Fibroblast of villous mesenchyme (primary cell): ENCODE measurements at regions not wholly inside any gene's neighbourhood (a gene's known extent, or its start where the extent isn't known, plus 50 kb on each side); places are given as distances from the start of the nearest gene placed in this dataset.

Experiments
- DNase-seq: peaks from one replicate; pipeline ENCODE4 v3.0.0-alpha.2; 2010; ENCODE audit warnings: low read depth
- H3K4me3 ChIP-seq: 2 replicates; pipeline ENCODE4 v1.5.1; 2011; ENCODE audit warnings: low read depth, mild to moderate bottlenecking, low read length
- CTCF ChIP-seq: IDR thresholded peaks from 2 replicates; pipeline ENCODE4 v1.5.1; 2012; ENCODE audit warnings: low read depth, mild to moderate bottlenecking, low read length; ENCODE audit not compliant: insufficient read depth

GRCh38 chr5:135176991-135177390 lies 143.0 kb upstream of the PITX1 start:
- H3K4me3 ChIP-seq, result no peak overlapping the region
- TF ChIP-seq CTCF, result no peak
- DNase-seq, result no peak

DNA sequence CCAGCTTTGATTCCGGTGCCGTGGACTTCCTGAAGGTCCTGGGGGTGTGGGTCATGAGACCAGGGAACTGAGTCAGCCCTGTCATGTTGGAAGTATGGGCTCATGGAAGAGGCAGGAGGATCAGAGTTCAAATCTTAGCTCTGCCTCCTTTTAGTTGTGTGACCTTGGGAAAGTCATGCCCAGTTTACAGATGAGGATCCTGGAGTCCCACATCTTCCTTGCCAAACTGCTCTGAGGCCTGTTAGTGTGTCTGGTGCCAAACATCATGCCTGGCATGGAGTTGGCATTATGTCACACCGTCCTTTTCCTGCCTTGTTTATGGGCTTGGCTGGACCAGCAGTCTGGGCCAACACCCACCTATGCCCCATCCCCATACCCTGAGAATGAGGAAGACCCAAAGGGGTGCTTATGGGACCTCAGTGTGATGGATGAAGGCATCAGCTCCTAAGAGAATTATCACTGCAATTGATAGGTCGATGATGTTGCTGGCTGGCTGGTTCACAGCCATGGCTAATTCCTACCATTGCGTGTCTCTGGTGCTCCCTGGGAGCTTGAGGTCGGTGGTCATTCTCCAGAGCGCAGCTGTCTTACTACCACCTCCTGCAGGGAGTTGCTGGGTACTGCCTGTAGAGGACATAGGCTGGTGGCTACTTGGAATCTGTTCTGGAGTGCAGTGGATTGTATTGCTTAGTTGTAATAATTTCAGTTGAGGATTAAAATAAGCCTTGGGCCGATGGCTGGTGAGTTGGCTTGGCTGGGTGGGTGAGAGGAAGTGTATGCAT lies 140.5 kb upstream of the PITX1 start:
- DNase-seq, result peak; percentile 29
- no peak overlapping the region for H3K4me3 ChIP-seq
- TF ChIP-seq CTCF, result peak; percentile 46

DNA sequence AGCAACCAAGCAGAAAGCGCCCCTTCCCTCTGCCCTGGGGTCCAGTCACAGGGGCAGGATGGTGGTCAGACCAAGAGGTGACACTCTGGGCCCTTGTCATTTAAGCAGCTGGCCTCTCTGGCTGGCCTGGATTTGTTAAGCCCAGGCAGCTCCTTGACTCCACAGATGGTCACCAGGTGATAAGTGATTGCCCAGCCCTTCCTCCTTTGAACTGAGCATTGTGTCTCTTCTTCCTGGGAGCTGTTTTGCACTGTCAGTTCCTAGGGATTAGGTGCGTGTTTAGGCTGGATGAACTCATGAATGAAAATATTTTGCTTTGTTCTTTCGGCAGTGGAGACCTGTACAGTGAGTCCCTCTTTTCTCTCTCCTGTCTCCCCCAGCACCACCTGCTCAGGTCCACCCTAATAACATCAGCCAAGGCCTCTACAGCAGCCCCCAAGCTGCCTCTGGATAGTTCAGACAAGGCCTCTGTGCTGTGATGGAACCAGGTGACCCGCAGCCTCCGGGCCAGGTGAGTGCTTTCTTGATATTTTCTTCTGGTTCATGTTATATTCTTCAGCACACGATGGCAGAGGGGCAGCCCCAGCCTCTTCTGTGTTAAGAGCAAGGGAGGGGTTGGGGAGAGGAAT lies 139.7 kb upstream of the PITX1 start:
- no peak overlapping the region for H3K4me3 ChIP-seq
- DNase-seq, result no peak
- TF ChIP-seq CTCF, result no peak

DNA sequence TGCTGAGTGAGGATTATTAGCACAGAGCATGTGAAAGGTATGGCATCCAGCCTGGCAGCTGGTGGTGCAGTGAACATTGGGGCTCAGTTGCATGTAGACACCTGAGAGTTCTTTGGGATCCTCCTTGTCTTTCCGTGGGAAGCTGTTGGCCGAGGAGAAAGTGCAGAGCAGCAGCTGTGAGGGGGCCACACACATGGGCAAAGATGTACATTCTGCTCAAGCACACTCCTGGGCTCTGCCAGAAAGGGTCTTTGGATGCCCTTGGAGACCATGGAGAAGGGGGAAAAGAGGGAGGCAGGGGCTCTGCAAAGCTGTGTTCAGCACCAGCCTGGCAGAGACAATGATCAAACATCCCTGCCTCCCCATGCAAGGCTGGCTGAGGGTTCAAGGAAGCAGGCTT lies 138.7 kb upstream of the PITX1 start:
- TF ChIP-seq CTCF, result no peak
- no peak overlapping the region for H3K4me3 ChIP-seq
- no peak for DNase-seq

DNA sequence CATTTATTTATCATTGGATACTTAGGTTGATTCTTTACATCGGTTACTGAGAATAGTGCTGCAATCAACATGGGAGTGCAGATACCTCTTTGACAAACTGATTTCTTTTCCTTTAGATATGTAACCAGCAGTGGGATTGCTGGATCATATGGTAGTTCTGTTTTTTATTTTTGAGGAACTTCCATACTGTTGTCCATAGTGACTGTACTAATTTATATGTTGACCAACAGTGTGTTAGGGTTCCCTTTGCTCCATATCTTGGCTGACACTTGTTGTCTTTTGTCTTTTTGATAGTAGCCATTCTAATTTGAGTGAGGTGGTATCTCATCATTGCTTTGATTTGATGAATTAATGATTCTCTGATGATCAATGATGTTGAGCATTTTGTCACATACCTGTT lies 137.3 kb upstream of the PITX1 start:
- H3K4me3 ChIP-seq, result no peak overlapping the region
- no peak for TF ChIP-seq CTCF

DNA sequence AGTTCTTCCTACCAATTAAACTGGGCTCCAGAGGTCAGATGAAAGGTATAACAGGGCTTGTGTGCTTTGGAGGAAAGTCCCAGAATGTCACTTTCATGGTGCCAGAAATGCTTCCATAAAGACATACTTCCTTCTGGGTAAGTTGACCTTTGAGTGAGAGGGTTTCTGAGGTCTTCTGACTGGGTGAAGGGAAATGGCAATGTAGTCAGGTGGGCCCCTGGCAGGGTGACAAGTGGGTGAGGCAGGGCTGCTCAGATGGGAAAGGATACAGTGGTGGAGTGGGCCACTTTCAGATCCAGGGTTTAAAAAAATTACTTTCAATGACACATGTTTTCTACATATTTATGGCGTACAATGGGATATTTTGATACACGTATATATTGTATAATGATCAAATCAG lies 136.5 kb upstream of the PITX1 start:
- no peak for DNase-seq
- no peak for TF ChIP-seq CTCF
- no peak overlapping the region for H3K4me3 ChIP-seq

More for the DNA sequence above, 137.3 kb upstream of the PITX1 start:
- no peak for DNase-seq

GRCh38 chr5:135169753-135170152 lies 135.7 kb upstream of the PITX1 start:
- no peak for TF ChIP-seq CTCF
- H3K4me3 ChIP-seq, result no peak overlapping the region
- no peak for DNase-seq
